Gastrocnemius medialis (tissue), 4 donors: ENCODE measurements at regions not wholly inside any gene's neighbourhood (a gene's known extent, or its start where the extent isn't known, plus 50 kb on each side); places are given as distances from the start of the nearest gene placed in this dataset.

ENCODE experiments used
- ATAC-seq, 2 donors: fragments of 150-250 bp; one replicate each; pipeline ENCODE4 v1.9.1; 2016
- DNase-seq, 2 donors: peaks; one replicate each; pipeline ENCODE4 v3.0.0-alpha.2; 2019
- H3K27ac ChIP-seq, 4 donors: fragments of 200-600 bp; sonication (generic); 1 replicate in 1 of 4; 2 replicates in 3 of 4; pipeline ENCODE4 v1.5.1; 2016 to 2018; ENCODE audit warnings: mild to moderate bottlenecking in 2 of 4, moderate library complexity in 1 of 4
- H3K27me3 ChIP-seq, 3 donors: fragments of 200-600 bp; sonication (generic) in 2 of 3; 1 replicate in 1 of 3; 2 replicates in 2 of 3; pipeline versions ENCODE4 v1.5.1 to v1.6.0; 2016 to 2019; ENCODE audit warnings: mild to moderate bottlenecking in 1 of 3, moderate library complexity in 1 of 3
- H3K36me3 ChIP-seq, 2 donors: fragments of 200-600 bp; sonication (generic) in 1 of 2; one replicate each; pipeline ENCODE4 v1.5.1; 2017 to 2018
- H3K4me1 ChIP-seq, 2 donors: fragments of 200-600 bp; sonication (generic) in 1 of 2; one replicate each; pipeline ENCODE4 v1.5.1; 2016 to 2017; ENCODE audit warnings: mild to moderate bottlenecking in 2 of 2
- H3K4me3 ChIP-seq, 4 donors: fragments of 200-600 bp; sonication (generic) in 3 of 4; 1 replicate in 1 of 4; 2 replicates in 3 of 4; pipeline ENCODE4 v1.5.1; 2016 to 2019; ENCODE audit warnings: mild to moderate bottlenecking in 2 of 4
- H3K9me3 ChIP-seq, 3 donors: fragments of 200-600 bp; sonication (generic) in 2 of 3; 1 replicate in 1 of 3; 2 replicates in 2 of 3; pipeline ENCODE4 v1.5.1; 2016 to 2019
- CTCF ChIP-seq, 5 experiments: fragments of 450-650 bp in 3 of 5; fragments of 200-600 bp in 2 of 5; sonication (generic) in 2 of 5; IDR thresholded peaks in 4 of 5; conservative IDR thresholded peaks in 1 of 5; 1 replicate in 4 of 5; 2 replicates in 1 of 5; pipeline ENCODE4 v1.5.1; 2016 to 2019; ENCODE audit warnings: antibody characterized with exemption in 5 of 5, mild to moderate bottlenecking in 3 of 5, moderate library complexity in 3 of 5
- POLR2A ChIP-seq, 2 donors: fragments of 450-650 bp; IDR thresholded peaks; one replicate each; pipeline ENCODE4 v1.6.1; 2017; ENCODE audit warnings: antibody characterized with exemption in 2 of 2, mild to moderate bottlenecking in 2 of 2, moderate library complexity in 2 of 2
- in situ Hi-C, 4 donors: fragments of 200-750 bp; cut with MboI; loops; one replicate each; pipeline versions ENCODE4 v1.15.0 to v1.8.0; 2017; ENCODE audit warnings: low sequenced_read_pairs in 4 of 4
- intact Hi-C: fragments of 100-400 bp; cut with DNase I; formaldehyde crosslinking; loops from one replicate; pipeline ENCODE4 v1.15.1; 2023; ENCODE audit warnings: low total_unique reads

- H3K27ac ChIP-seq, result peak overlapping the region; percentile 79 to 95 (median 82)
- no peak for DNase-seq
- intact Hi-C loops (loop anchor here (5.0 kb wide), 1 partner anchor 55 kb away; no protein-coding TSS in a partner anchor), in situ Hi-C loops (no loop called here)
- TF ChIP-seq POLR2A (IDR thresholded peaks at IDR 0.05), result no peak
- no peak for TF ChIP-seq CTCF (IDR thresholded peaks at IDR 0.05 in 4 of 5, conservative IDR thresholded peaks at IDR 0.05 in 1 of 5)
- H3K27me3 ChIP-seq, result no peaks in the 10 kb centered on the region
- peaks cover 34 to 45% of the 10 kb centered on the region in 2 donors for H3K4me1 ChIP-seq
- no peak overlapping the region for H3K4me3 ChIP-seq
- no peak for ATAC-seq
- H3K36me3 ChIP-seq, result no peaks in the 10 kb centered on the region
- H3K9me3 ChIP-seq, result no peaks in the 10 kb centered on the region
Observed at GRCh38 chr15:67917636-67918035, 77.8 kb upstream of the RNU6-1 start.

DNA sequence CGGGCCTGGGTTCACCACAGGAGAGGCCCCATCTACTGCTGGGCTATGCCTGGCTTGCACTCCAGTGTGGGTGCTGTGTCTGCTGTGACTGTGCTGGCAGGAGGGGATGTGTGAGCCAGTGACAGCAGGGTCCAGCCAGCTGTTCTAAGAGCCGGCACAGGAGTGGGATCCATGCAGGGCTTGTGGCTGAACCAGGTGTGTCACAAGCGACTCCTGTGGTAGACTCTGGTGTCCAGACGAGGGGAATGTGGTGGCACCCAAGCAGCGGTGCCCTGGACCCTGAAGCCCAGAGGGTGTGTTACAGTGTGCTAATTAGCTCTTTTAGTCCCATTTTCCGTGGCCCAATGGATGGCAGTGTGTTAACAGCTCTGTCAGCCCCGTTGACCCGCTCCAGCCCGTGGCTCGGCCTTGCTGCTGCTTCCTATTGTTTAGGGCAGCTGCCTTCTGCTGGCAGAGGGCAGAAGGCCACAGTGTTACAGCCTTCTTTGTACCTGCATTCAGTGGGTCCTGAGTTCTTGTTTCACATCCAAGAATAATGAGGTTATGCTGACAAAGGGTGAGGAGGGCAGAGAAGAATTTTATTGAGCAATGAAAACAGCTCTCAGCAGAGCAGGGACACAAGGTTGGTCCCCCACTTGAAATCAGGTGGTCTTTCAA, 78.5 kb upstream of the RNU6-1 start:
- no peaks in the 10 kb centered on the region for H3K36me3 ChIP-seq
- DNase-seq (no peak), ATAC-seq (no peak)
- peaks cover 34 to 52% of the 10 kb centered on the region in 2 donors for H3K4me1 ChIP-seq
- peak overlapping the region in 3 of 4 donors; percentile 44 to 95 (median 82) for H3K27ac ChIP-seq
- H3K9me3 ChIP-seq, result no peaks in the 10 kb centered on the region
- no peaks in the 10 kb centered on the region for H3K27me3 ChIP-seq
- in situ Hi-C loops (no loop called here), intact Hi-C loops (loop anchor here (5.0 kb wide), 1 partner anchor 56 kb away; no protein-coding TSS in a partner anchor)
- H3K4me3 ChIP-seq, result no peak overlapping the region
- TF ChIP-seq CTCF (IDR thresholded peaks at IDR 0.05 in 4 of 5, conservative IDR thresholded peaks at IDR 0.05 in 1 of 5) (no peak), POLR2A (IDR thresholded peaks at IDR 0.05) (no peak)

DNA sequence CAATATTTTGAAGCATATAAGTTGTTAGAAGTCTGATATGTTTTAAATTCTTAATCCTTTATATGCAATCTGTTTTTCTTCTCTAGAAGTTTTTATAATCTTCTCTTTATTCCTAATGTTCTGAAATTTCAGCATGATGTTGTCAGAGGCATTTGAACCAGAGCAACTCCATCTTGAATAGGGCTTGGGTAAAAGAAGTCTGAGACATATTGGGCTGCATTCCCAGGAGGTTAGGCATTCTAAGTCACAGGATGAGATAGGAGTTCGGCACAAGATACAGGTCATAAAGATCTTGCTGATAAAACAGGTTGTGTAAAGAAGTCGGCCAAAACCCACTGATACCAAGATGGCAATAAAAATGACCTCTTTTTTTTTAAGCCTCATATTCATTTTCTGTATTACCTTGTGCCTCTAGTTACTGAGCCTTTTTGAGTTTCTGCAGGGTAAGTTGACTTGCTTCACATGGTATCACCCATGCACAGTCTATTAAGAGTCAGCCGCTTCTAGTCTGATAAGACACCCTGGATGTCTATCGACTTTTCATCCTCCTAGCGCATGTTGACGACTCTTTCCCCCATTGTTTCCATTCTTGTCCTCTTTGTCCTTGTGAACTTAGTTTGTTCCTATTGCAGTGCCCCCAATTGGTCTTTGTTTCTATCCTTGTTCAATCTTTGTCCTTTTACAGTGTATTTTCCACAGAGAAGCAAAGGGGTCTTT, 80.8 kb upstream of the RNU6-1 start:
- no peak for ATAC-seq
- in situ Hi-C loops, result no loop called here
- DNase-seq, result no peak
- H3K4me1 ChIP-seq, result peaks cover 18 to 44% of the 10 kb centered on the region in 2 donors
- H3K4me3 ChIP-seq, result no peak overlapping the region
- intact Hi-C loops, result no loop called here
- H3K27me3 ChIP-seq, result no peaks in the 10 kb centered on the region
- no peaks in the 10 kb centered on the region for H3K36me3 ChIP-seq
- no peak overlapping the region for H3K27ac ChIP-seq
- no peak for TF ChIP-seq CTCF (IDR thresholded peaks at IDR 0.05 in 4 of 5, conservative IDR thresholded peaks at IDR 0.05 in 1 of 5)
- no peak for TF ChIP-seq POLR2A (IDR thresholded peaks at IDR 0.05)
- H3K9me3 ChIP-seq, result no peaks in the 10 kb centered on the region

DNA sequence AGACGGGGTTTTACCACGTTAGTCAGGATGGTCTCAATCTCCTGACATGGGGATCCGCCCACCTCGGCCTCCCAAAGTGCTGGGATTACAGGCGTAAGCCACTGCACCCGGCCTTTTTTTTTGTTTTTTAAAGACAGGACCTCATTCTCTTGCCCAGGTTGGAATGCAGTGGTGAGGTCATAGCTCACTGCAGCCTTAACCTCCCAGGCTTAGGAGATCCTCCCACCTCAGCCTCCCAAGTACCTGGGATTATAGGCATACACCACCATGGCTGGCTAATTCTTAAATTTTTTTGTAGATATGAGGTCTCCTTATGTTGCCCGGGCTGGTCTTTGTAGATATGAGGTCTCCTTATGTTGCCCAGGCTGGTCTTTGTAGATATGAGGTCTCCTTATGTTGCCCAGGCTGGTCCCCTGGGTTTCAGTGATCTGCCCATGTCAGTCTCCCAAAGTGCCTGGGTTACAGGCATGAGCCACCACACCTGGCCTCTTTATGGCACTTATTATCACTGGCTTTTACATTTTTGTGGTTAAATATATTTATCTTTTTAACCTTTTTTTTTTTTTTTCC, 82.3 kb upstream of the RNU6-1 start:
- intact Hi-C loops, result no loop called here
- ATAC-seq (no peak), DNase-seq (no peak)
- in situ Hi-C loops, result no loop called here
- Histone ChIP-seq H3K4me1 (peaks cover 2 to 29% of the 10 kb centered on the region in 2 donors), H3K4me3 (no peak overlapping the region), H3K27ac (no peak overlapping the region), H3K9me3 (no peaks in the 10 kb centered on the region), H3K27me3 (no peaks in the 10 kb centered on the region), H3K36me3 (no peaks in the 10 kb centered on the region)
- no peak for TF ChIP-seq POLR2A (IDR thresholded peaks at IDR 0.05)
- no peak for TF ChIP-seq CTCF (IDR thresholded peaks at IDR 0.05 in 4 of 5, conservative IDR thresholded peaks at IDR 0.05 in 1 of 5)
